ENCODE measurements at regions not wholly inside any gene's neighbourhood (a gene's known extent, or its start where the extent isn't known, plus 50 kb on each side); places are given as distances from the start of the nearest gene placed in this dataset.

DNA sequence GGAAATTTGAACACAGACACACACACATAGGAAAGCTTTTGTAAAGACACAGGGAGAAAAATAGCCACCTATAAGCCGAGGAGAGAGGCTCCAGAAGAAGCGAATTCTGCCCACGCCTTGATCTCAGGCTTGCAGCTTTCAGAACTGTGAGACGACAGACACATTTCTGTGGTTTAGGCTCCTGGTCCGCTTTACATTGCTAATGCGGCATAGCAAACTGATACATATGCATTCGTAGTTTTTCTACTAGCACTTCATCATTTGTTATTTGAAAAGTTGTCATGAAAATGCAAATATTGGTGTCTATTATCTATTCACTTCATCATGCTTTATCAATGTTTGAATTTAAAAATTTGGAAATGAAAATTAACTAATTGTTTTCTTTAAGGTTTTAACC, 674.9 kb downstream of the SEMA5A start:
- Histone ChIP-seq H3K27me3 (ENCODE audit: control insufficient read depth, insufficient read depth, low read length) (no peaks in the 10 kb centered on the region), H3K36me3 (ENCODE audit: control insufficient read depth, insufficient read depth, low read length) (no peaks in the 10 kb centered on the region), H3K9ac (ENCODE audit: low read length) (no peak overlapping the region), H3K4me1 (ENCODE audit: control insufficient read depth, insufficient read depth, low read length) (no peaks in the 10 kb centered on the region), H3K4me3 (ENCODE audit: low read length) (no peak overlapping the region), H3K9me3 (ENCODE audit: control insufficient read depth, low read length) (no peaks in the 10 kb centered on the region)

GRCh38 chr5:8871446-8871845, 674.4 kb downstream of the SEMA5A start:
- Histone ChIP-seq H3K4me1 (ENCODE audit: control insufficient read depth, insufficient read depth, low read length) (no peaks in the 10 kb centered on the region), H3K27me3 (ENCODE audit: control insufficient read depth, insufficient read depth, low read length) (no peaks in the 10 kb centered on the region), H3K36me3 (ENCODE audit: control insufficient read depth, insufficient read depth, low read length) (no peaks in the 10 kb centered on the region), H3K9me3 (ENCODE audit: control insufficient read depth, low read length) (no peaks in the 10 kb centered on the region), H3K9ac (ENCODE audit: low read length) (no peak overlapping the region), H3K4me3 (ENCODE audit: low read length) (no peak overlapping the region)

DNA sequence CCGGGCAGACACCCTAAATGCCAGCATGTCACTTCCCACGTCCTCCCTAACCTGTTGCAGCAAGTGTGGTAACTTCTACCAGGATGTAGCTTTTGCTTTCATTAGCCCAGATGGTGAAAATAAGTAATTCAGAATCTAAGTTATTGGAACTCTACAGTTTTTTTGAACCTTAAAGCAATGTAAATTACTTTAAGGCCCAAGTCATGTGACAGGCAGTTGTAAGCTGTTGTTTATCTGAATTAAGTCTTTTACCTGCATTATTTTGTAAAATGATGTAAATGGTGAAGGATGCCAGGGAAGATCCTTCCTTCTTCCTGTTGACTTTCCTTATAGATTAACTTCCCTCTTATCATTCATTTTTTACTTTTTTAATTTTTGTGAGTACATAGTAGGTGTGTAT, 670.2 kb downstream of the SEMA5A start:
- H3K4me3 ChIP-seq (ENCODE audit: low read length) = no peak overlapping the region
- no peaks in the 10 kb centered on the region for H3K36me3 ChIP-seq (ENCODE audit: control insufficient read depth, insufficient read depth, low read length)
- H3K9me3 ChIP-seq (ENCODE audit: control insufficient read depth, low read length) = no peaks in the 10 kb centered on the region
- H3K9ac ChIP-seq (ENCODE audit: low read length) = no peak overlapping the region
- H3K4me1 ChIP-seq (ENCODE audit: control insufficient read depth, insufficient read depth, low read length) = no peaks in the 10 kb centered on the region
- H3K27me3 ChIP-seq (ENCODE audit: control insufficient read depth, insufficient read depth, low read length) = no peaks in the 10 kb centered on the region

GRCh38 chr5:8879248-8879647, 666.6 kb downstream of the SEMA5A start:
- H3K27me3 ChIP-seq (ENCODE audit: control insufficient read depth, insufficient read depth, low read length) = no peaks in the 10 kb centered on the region
- H3K4me3 ChIP-seq (ENCODE audit: low read length) = no peak overlapping the region
- no peaks in the 10 kb centered on the region for H3K36me3 ChIP-seq (ENCODE audit: control insufficient read depth, insufficient read depth, low read length)
- no peaks in the 10 kb centered on the region for H3K9me3 ChIP-seq (ENCODE audit: control insufficient read depth, low read length)
- H3K4me1 ChIP-seq (ENCODE audit: control insufficient read depth, insufficient read depth, low read length) = no peaks in the 10 kb centered on the region
- no peak overlapping the region for H3K9ac ChIP-seq (ENCODE audit: low read length)

DNA sequence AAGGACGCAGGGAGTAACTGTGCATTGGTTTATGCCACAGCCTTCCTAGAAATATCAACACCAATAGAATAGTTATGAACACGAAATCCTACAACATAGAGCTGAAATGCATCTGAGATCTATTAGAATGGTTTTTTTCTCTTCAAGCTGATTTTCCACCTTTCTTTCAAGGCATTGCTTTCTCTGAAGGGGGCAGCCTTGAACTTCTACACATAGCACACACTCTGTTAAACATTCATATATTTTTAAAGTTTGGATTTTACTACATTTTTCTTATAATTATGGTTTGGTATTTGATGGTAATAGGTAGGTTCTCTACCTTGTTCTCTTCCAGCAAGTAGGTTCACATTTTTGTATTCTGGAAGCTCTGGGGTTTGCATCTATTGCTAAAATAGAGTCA, 661.8 kb downstream of the SEMA5A start:
- H3K9me3 ChIP-seq (ENCODE audit: control insufficient read depth, low read length) = no peaks in the 10 kb centered on the region
- H3K4me1 ChIP-seq (ENCODE audit: control insufficient read depth, insufficient read depth, low read length) = no peaks in the 10 kb centered on the region
- H3K9ac ChIP-seq (ENCODE audit: low read length) = no peak overlapping the region
- no peaks in the 10 kb centered on the region for H3K36me3 ChIP-seq (ENCODE audit: control insufficient read depth, insufficient read depth, low read length)
- no peak overlapping the region for H3K4me3 ChIP-seq (ENCODE audit: low read length)
- H3K27me3 ChIP-seq (ENCODE audit: control insufficient read depth, insufficient read depth, low read length) = no peaks in the 10 kb centered on the region

DNA sequence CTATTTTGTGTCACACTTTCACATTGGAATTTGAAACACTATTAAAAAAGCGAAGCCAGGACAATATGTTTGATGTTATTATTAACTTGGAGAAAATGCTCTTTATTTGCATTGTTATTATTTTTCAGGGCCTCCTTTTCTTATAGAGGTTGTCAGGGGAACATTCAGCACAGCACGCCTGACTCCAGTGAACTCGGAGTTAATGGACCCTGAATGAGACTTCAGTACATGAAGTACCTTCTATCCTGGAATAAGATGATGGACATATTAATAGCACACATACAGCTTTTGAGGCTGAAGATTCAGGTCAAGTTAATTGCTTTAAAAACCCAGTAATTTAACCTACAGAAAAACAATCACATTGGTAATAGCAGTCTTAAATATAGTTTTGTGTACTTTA, 652.9 kb downstream of the SEMA5A start:
- Histone ChIP-seq H3K9ac (ENCODE audit: low read length) (no peak overlapping the region), H3K9me3 (ENCODE audit: control insufficient read depth, low read length) (no peaks in the 10 kb centered on the region), H3K27me3 (ENCODE audit: control insufficient read depth, insufficient read depth, low read length) (no peaks in the 10 kb centered on the region), H3K4me1 (ENCODE audit: control insufficient read depth, insufficient read depth, low read length) (no peaks in the 10 kb centered on the region), H3K36me3 (ENCODE audit: control insufficient read depth, insufficient read depth, low read length) (no peaks in the 10 kb centered on the region), H3K4me3 (ENCODE audit: low read length) (no peak overlapping the region)

GRCh38 chr5:8894031-8894430, 651.8 kb downstream of the SEMA5A start:
- Histone ChIP-seq H3K4me1 (ENCODE audit: control insufficient read depth, insufficient read depth, low read length) (no peaks in the 10 kb centered on the region), H3K4me3 (ENCODE audit: low read length) (no peak overlapping the region), H3K36me3 (ENCODE audit: control insufficient read depth, insufficient read depth, low read length) (no peaks in the 10 kb centered on the region), H3K9me3 (ENCODE audit: control insufficient read depth, low read length) (no peaks in the 10 kb centered on the region), H3K27me3 (ENCODE audit: control insufficient read depth, insufficient read depth, low read length) (no peaks in the 10 kb centered on the region), H3K9ac (ENCODE audit: low read length) (no peak overlapping the region)

GRCh38 chr5:8895062-8895461, 650.8 kb downstream of the SEMA5A start:
- Histone ChIP-seq H3K36me3 (ENCODE audit: control insufficient read depth, insufficient read depth, low read length) (no peaks in the 10 kb centered on the region), H3K4me3 (ENCODE audit: low read length) (no peak overlapping the region), H3K9me3 (ENCODE audit: control insufficient read depth, low read length) (no peaks in the 10 kb centered on the region), H3K4me1 (ENCODE audit: control insufficient read depth, insufficient read depth, low read length) (no peaks in the 10 kb centered on the region), H3K9ac (ENCODE audit: low read length) (no peak overlapping the region), H3K27me3 (ENCODE audit: control insufficient read depth, insufficient read depth, low read length) (no peaks in the 10 kb centered on the region)

DNA sequence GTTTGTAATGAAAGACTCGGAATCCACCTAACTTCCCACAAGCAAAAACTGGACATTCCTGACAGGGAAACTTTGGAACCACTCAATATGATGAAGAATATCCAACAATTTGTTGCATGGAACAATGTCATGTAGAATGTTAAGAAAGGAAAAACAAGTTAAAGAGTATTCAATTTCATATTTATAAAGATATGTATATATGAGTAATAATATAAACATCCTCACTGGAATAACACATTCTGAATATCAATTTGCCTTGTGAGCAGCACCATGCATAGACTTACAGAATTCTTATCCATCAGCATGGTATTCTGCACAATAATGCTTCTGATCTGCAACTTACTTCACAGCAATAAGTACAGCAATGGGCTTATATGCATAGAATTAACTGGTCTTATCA, 650.3 kb downstream of the SEMA5A start:
- H3K9me3 ChIP-seq (ENCODE audit: control insufficient read depth, low read length) = no peaks in the 10 kb centered on the region
- H3K4me3 ChIP-seq (ENCODE audit: low read length) = no peak overlapping the region
- H3K27me3 ChIP-seq (ENCODE audit: control insufficient read depth, insufficient read depth, low read length) = no peaks in the 10 kb centered on the region
- H3K9ac ChIP-seq (ENCODE audit: low read length) = no peak overlapping the region
- no peaks in the 10 kb centered on the region for H3K36me3 ChIP-seq (ENCODE audit: control insufficient read depth, insufficient read depth, low read length)
- H3K4me1 ChIP-seq (ENCODE audit: control insufficient read depth, insufficient read depth, low read length) = no peaks in the 10 kb centered on the region

DNA sequence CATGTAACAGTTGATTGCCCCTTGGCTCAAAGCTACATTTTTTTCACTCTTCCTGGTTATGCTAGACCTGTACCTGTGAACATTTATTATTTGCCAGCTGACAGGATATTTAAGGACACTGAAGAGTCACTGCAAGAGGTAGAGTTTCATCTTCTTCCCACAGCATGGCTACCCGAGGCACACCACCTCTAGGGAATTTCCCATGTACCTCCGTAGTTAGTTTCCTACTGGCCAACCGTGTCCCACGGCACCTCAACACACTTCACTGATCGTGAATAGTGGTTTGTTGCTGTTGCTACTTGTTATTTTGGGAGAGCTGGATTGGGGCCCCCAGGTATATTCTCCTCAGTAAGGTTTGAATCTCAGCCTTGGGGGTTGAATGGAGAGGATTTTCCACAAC, 648.6 kb downstream of the SEMA5A start:
- Histone ChIP-seq H3K4me1 (ENCODE audit: control insufficient read depth, insufficient read depth, low read length) (no peaks in the 10 kb centered on the region), H3K27me3 (ENCODE audit: control insufficient read depth, insufficient read depth, low read length) (no peaks in the 10 kb centered on the region), H3K4me3 (ENCODE audit: low read length) (no peak overlapping the region), H3K36me3 (ENCODE audit: control insufficient read depth, insufficient read depth, low read length) (no peaks in the 10 kb centered on the region), H3K9ac (ENCODE audit: low read length) (no peak overlapping the region), H3K9me3 (ENCODE audit: control insufficient read depth, low read length) (no peaks in the 10 kb centered on the region)

DNA sequence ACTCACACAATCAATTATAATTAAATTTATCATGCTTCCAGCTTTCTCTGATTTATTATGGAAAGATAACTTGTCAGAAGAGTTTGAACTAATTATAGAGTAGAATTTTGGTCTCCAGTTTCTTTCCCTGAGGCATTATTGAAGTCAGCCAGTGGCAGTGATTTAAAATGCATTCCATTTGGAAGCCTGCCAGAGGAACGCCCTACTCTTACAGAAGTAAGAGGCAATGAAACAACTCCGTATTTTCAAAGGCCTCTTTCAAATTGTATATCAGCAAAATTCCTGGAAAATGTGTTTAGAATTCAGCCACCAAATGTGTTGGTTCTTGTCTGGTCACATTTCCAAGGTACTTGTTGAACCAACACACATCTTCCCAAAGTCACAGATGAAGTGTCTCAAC, 640.9 kb downstream of the SEMA5A start:
- Histone ChIP-seq H3K27me3 (ENCODE audit: control insufficient read depth, insufficient read depth, low read length) (no peaks in the 10 kb centered on the region), H3K4me3 (ENCODE audit: low read length) (no peak overlapping the region), H3K4me1 (ENCODE audit: control insufficient read depth, insufficient read depth, low read length) (no peaks in the 10 kb centered on the region)

DNA sequence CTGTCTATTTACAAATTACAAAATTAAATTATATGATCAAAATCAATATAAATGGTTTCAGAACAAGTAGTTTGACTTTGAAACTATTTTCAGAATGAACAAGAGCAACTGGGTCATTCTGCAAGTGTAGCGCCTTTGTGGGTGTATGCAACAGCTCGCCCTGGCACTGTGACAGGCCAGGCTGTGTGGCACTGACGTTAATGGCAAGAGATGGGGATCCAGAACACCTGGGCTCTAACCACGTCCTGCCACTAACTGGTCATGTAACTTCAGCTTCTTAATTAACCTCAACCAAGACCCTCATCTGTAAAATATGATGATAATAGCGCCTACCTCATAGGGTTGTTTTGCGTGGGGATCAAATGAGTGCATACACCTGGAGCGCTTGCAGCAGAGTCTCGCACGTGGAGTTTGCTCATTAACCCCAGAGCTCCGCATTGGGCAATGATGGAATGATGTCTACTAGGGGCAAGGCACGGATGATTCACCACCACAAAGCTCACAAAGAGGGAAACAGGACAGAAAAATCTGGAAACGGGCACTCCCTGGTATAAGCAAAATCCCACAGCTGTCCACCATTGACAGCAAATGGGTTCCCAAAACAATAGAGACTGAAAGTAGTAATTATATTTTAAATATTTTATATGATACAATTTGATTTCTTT, 639.4 kb downstream of the SEMA5A start:
- Histone ChIP-seq H3K9ac (ENCODE audit: low read length) (no peak overlapping the region), H3K9me3 (ENCODE audit: control insufficient read depth, low read length) (no peaks in the 10 kb centered on the region), H3K4me3 (ENCODE audit: low read length) (no peak overlapping the region), H3K4me1 (ENCODE audit: control insufficient read depth, insufficient read depth, low read length) (no peaks in the 10 kb centered on the region), H3K27me3 (ENCODE audit: control insufficient read depth, insufficient read depth, low read length) (no peaks in the 10 kb centered on the region), H3K36me3 (ENCODE audit: control insufficient read depth, insufficient read depth, low read length) (no peaks in the 10 kb centered on the region)

More for the DNA sequence above, 640.9 kb downstream of the SEMA5A start:
- Histone ChIP-seq H3K36me3 (ENCODE audit: control insufficient read depth, insufficient read depth, low read length) (no peaks in the 10 kb centered on the region), H3K9ac (ENCODE audit: low read length) (no peak overlapping the region), H3K9me3 (ENCODE audit: control insufficient read depth, low read length) (no peaks in the 10 kb centered on the region)
